Adrenal gland (tissue), 5 donors: ENCODE measurements at regions not wholly inside any gene's neighbourhood (a gene's known extent, or its start where the extent isn't known, plus 50 kb on each side); places are given as distances from the start of the nearest gene placed in this dataset.

Experiments
- CTCF ChIP-seq, 6 experiments: fragments of 450-650 bp in 4 of 6; fragments of 200-600 bp in 2 of 6; sonication (generic) in 1 of 6; IDR thresholded peaks; 1 replicate in 5 of 6; 2 replicates in 1 of 6; pipeline versions ENCODE4 v1.5.1 to v1.8.0; 2016 to 2021; ENCODE audit warnings: antibody characterized with exemption in 6 of 6, mild to moderate bottlenecking in 2 of 6, moderate library complexity in 1 of 6
- POLR2A ChIP-seq, 2 donors: fragments of 450-650 bp; IDR thresholded peaks; one replicate each; pipeline ENCODE4 v1.6.1; 2017; ENCODE audit warnings: antibody characterized with exemption in 2 of 2, mild to moderate bottlenecking in 2 of 2, moderate library complexity in 1 of 2
- donor health status: DM: no; HTN: no; CAD: no.

DNA sequence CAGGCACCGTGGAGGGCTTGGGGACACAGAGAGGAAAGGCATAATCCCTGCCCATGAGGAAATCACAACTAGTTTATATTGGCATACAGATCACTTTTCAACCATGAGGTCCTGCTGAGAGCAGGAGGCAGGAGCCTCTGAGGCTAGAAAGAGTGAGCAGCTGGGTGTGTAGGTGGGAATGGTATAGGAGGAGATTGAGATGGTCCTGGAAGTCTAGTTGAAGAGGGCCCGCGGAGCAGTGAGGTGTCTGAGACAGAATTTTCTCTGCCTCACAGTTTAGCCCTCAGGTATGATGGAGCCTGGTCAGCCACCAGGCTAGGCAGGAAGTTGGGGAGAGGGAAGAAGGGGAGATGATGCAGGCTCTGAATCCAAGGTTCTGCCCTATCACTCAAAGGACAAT is 54.7 kb upstream of the JDP2 start:
- TF ChIP-seq CTCF (IDR thresholded peaks at IDR 0.05) (no peak), POLR2A (IDR thresholded peaks at IDR 0.05) (no peak)
